ENCODE measurements at regions not wholly inside any gene's neighbourhood (a gene's known extent, or its start where the extent isn't known, plus 50 kb on each side); places are given as distances from the start of the nearest gene placed in this dataset.

DNA sequence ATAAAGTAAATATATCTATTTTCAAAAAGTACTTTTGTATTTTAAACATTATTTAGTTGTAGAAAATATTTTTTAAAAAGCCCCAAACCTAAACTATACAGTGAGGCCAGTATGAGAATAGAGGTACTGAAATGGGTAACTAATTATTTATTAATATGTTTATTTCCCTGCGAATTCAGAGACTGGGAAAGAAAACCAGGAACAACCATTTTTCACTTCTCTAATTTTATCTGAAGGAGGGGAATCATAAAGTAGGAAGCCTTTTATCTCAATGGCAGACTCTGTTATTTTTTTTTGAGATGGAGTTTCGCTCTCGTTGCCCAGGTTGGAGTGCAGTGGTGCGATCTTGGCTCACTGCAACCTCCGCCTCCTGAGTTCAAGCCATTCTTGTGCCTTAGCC, 63.6 kb upstream of the TRAK1 start:
- TF ChIP-seq, protein P1, sequence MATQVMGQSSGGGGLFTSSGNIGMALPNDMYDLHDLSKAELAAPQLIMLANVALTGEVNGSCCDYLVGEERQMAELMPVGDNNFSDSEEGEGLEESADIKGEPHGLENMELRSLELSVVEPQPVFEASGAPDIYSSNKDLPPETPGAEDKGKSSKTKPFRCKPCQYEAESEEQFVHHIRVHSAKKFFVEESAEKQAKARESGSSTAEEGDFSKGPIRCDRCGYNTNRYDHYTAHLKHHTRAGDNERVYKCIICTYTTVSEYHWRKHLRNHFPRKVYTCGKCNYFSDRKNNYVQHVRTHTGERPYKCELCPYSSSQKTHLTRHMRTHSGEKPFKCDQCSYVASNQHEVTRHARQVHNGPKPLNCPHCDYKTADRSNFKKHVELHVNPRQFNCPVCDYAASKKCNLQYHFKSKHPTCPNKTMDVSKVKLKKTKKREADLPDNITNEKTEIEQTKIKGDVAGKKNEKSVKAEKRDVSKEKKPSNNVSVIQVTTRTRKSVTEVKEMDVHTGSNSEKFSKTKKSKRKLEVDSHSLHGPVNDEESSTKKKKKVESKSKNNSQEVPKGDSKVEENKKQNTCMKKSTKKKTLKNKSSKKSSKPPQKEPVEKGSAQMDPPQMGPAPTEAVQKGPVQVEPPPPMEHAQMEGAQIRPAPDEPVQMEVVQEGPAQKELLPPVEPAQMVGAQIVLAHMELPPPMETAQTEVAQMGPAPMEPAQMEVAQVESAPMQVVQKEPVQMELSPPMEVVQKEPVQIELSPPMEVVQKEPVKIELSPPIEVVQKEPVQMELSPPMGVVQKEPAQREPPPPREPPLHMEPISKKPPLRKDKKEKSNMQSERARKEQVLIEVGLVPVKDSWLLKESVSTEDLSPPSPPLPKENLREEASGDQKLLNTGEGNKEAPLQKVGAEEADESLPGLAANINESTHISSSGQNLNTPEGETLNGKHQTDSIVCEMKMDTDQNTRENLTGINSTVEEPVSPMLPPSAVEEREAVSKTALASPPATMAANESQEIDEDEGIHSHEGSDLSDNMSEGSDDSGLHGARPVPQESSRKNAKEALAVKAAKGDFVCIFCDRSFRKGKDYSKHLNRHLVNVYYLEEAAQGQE (IDR thresholded peaks at IDR 0.05; ENCODE audit: low read depth): no peak
- TF ChIP-seq, protein P2, sequence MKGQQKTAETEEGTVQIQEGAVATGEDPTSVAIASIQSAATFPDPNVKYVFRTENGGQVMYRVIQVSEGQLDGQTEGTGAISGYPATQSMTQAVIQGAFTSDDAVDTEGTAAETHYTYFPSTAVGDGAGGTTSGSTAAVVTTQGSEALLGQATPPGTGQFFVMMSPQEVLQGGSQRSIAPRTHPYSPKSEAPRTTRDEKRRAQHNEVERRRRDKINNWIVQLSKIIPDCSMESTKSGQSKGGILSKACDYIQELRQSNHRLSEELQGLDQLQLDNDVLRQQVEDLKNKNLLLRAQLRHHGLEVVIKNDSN (IDR thresholded peaks at IDR 0.05): no peak
- no peak for TF ChIP-seq CEBPB (IDR thresholded peaks at IDR 0.05)
